ENCODE measurements at regions not wholly inside any gene's neighbourhood (a gene's known extent, or its start where the extent isn't known, plus 50 kb on each side); places are given as distances from the start of the nearest gene placed in this dataset.
A peak's percentile ranks its signal among the peaks of the same experiment; 100 is the strongest.

GRCh38 chr13:106110241-106110855 lies 425.1 kb downstream of the EFNB2 start:
- intact Hi-C loops (cut with DNase I) = no loop called here
- no peak for DNase-seq

DNA sequence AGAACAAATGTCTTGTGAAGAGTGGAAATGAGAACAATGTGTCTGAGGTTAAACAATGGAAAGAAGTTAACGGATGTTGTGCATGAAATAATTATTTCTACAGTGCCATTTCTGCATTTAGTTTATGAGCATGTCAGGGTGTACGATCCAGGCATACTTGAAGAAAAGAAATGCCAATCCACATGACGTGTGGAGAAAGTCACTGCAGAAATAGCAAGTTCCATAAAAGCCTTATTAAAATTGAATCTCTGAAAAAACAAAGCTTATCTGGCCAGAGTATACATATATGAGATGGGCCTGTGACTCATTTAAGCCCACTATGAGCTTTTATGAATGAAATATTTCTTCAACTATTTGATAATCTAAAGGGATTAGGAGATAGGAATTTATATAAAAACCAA lies 426.1 kb downstream of the EFNB2 start:
- no peak for DNase-seq
- intact Hi-C loops (cut with DNase I) = no loop called here

DNA sequence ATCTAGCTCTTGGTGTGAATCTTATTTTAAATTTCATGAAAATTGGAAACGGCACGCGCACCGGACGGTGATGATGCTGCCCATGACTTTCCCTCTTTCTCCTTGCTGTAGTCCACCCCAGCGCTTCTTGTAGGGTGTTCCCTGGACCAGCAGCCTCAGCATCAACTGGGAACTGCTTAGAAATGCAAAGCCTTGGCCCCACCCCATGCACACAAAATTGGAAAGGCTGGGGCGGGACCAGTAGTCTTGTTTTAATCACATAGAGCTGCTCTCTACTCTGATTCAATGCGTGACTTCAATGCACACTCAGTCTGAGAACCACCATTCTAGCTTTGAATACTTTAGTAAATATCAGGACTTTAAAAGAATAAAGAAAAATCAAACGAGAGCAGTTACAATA lies 427.1 kb downstream of the EFNB2 start:
- intact Hi-C loops (cut with DNase I) = no loop called here
- no peak for DNase-seq

- DNase-seq = no peak
Observed at GRCh38 chr13:106107061-106107460, 428.4 kb downstream of the EFNB2 start.

GRCh38 chr13:106105153-106105552 lies 430.3 kb downstream of the EFNB2 start:
- DNase-seq = no peak
- intact Hi-C loops (cut with DNase I) = no loop called here

More at GRCh38 chr13:106107061-106107460, 428.4 kb downstream of the EFNB2 start:
- intact Hi-C loops (cut with DNase I) = no loop called here

GRCh38 chr13:106104281-106104901 lies 431.1 kb downstream of the EFNB2 start:
- intact Hi-C loops (cut with DNase I) = no loop called here

DNA sequence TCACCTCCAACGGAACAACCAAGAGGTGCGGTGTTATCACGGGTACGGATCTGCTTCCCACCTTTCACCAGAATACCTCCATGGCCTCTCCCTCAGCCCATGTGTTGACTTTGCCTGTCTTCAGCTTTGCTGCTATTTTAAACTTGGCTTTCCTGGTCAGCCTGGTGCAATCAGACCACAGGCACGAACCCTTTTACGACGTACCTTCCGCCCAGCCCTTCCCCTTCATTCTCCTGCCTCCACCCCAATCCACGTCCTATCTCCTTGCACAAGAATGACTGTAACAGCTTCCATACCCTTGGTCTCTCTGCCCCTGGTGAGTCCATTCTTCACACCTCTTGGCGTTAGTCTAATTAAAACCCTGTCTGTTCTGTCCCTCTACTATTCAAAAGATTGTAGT lies 431.7 kb downstream of the EFNB2 start:
- intact Hi-C loops (cut with DNase I) = no loop called here
- DNase-seq = no peak

More at GRCh38 chr13:106104281-106104901, 431.1 kb downstream of the EFNB2 start:
- DNase-seq = no peak

GRCh38 chr13:106102786-106103185 lies 432.7 kb downstream of the EFNB2 start:
- DNase-seq = no peak
- intact Hi-C loops (cut with DNase I) = no loop called here

GRCh38 chr13:106101201-106101600 lies 434.3 kb downstream of the EFNB2 start:
- DNase-seq = no peak
- intact Hi-C loops (cut with DNase I) = no loop called here

DNA sequence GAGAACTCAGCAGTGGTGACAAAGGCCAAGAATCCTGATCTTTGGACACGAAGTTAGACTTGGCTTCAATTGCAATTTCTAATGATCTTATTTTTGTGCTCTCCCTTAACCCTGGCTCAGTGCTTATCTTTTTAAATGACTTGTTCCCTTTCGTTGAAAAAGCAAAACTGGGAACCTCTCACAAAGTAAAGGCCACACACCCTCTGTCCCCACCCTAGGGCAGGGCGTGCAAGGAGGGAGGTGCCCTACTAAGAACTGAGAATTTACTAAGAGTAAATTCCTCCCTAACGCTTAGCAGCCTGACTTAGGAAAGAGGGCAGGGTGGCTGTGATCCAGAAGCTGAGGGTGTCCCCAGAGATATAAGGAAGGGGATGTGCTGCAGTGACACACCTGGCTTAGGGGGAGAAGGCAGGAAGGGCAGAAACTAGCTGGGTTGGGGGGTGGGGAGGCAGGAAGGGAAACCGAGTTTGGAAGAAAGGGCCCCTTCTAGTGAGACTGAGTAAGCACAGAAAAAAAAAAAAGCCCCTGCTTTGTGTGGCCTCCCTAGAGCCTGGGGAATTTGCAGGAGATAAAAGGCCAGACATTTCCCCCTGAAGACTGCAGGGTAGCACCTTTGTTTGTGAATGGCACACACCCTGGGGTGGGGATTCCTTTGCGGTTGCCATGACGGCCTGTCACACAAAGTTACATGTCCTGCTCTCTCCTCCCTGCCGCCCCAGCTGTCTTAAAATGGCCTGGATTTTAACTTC lies 435.1 kb downstream of the EFNB2 start:
- DNase-seq = no peak
- intact Hi-C loops (cut with DNase I) = no loop called here

DNA sequence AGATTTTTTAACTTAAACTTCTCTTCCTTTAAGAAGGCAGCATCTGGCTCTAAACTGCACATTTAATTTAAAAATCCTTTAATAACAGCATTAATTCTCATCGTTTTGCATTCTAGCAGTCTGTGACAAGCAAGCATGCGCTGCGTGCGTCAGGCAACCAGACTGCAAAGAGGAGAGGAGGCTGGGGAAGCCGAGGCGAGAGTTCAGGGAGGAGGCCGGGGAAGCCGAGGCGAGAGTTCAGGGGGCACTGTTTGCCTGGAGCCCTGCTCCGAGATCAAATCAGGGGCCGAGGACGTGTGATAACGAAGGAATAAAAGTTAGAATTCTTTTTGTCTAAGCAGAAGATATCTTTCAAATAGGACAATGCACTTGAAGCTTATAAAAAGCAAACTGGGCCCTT lies 435.7 kb downstream of the EFNB2 start:
- intact Hi-C loops (cut with DNase I) = no loop called here
- DNase-seq = no peak

GRCh38 chr13:106098778-106099177 lies 436.7 kb downstream of the EFNB2 start:
- DNase-seq = no peak
- intact Hi-C loops (cut with DNase I) = no loop called here

DNA sequence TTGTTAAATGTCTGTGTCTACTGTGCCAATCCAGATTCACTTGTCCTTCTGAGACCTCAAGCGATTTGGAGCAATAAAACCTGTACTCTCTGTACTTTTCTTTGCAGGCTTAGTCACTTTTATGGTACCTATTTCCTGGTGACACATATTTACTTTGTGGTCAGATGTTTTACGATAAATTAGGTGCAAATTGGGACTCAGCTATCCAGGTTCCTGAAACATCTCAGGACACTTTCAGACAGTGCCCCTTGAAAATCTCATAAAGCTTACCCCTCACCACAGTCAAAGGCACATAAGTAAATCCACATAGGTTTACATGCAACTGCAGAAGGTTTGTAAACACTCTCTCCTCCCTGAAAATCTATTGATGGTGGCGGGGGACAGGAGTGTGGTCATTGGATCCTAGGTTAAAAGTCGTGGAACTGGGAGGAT lies 438.8 kb downstream of the EFNB2 start:
- DNase-seq = no peak
- intact Hi-C loops (cut with DNase I) = no loop called here

DNA sequence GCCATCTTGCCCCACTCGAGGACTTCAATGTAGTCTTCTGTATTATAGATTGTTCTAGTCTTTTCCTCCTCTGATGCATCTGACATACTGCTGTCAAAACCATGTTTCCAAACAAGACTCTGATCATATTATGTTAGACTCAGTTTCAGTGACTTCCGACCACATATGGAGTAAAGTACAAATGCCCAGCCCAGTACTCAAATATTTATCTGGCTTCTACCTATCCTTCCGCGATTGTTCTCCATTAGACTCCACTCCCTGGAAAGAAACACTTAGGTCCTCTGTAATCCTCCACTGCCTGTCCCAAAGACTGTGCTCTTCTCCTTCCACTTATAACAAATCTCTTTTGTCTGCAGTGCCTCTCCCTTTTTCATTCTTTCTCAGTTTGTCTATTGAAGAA lies 439.5 kb downstream of the EFNB2 start:
- no peak for DNase-seq
- intact Hi-C loops (cut with DNase I) = no loop called here

DNA sequence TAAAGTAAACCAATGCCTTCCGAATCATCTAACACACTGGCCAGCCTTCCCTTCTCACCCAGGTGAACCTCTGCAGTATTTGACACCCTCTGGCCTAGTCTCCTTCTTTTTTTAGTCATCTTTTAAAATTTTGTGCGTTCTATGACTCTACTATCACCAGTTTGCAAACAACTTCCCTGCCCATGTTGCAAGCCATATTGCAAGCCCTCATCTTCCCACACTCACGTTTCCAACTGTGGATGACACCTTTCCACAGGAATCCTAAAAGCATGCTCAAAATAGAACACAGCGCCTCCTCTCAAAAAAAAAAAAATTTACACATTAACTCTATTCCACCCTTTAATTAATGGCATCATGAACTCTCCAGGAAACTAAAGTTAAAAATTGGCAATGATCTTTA lies 440.1 kb downstream of the EFNB2 start:
- DNase-seq = no peak
- intact Hi-C loops (cut with DNase I) = no loop called here

GRCh38 chr13:106090001-106090400 lies 445.5 kb downstream of the EFNB2 start:
- intact Hi-C loops (cut with DNase I) = no loop called here
- no peak for DNase-seq

DNA sequence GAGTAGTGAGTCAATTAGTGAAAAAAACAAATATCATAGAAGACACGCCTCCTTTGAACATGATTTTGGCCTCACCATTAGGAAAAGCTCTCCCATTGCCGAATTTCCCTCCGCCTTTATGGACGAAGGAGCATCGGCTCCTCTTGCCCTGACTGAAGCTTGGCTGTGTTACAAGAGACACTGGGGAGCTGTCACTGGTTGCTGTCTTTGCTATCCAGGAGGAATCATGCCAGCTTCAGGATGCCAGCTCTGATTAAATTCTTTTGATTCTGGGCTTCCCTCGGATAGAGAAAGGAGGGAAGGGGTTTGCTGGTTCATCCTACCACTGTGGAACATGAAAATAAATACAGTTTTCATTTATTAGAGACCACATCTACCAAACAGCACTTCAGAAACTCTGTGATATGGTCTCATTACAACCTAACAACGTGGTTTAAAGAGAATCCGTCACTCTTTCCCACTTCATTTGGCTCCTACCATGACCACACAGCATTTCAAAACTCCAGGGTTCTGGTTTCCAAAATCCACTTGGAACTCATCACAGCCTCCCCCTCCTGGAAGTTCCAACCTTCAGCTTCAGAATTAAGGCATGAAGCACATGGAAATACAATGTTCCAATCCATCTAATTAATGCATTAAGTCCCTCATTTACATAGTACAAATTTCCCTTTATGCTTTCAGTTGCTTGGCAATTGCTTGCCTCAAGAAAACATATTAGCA lies 446.0 kb downstream of the EFNB2 start:
- intact Hi-C loops (cut with DNase I) = loop anchor here (5.0 kb wide), 1 partner anchor 433 kb away; no protein-coding TSS in a partner anchor
- DNase-seq = peak in 4 of 10 donors; percentile 12 to 45 (median 20)

- intact Hi-C loops (cut with DNase I) = loop anchor here (5.0 kb wide), 1 partner anchor 434 kb away; no protein-coding TSS in a partner anchor
- no peak for DNase-seq
Observed at GRCh38 chr13:106088085-106088484, 447.4 kb downstream of the EFNB2 start.

GRCh38 chr13:106087201-106087600 lies 448.3 kb downstream of the EFNB2 start:
- intact Hi-C loops (cut with DNase I) = loop anchor here (5.0 kb wide), 1 partner anchor 435 kb away; no protein-coding TSS in a partner anchor

GRCh38 chr13:106083620-106084350 lies 451.7 kb downstream of the EFNB2 start:
- DNase-seq = peak in 4 of 10 donors; percentile 20 to 49 (median 42)
- intact Hi-C loops (cut with DNase I) = loop anchor here (5.0 kb wide), 1 partner anchor 449 kb away; no protein-coding TSS in a partner anchor

More at GRCh38 chr13:106087201-106087600, 448.3 kb downstream of the EFNB2 start:
- DNase-seq = no peak

Data from posterior cingulate gyrus (tissue), 11 donors.